HCT116 (cell line): ENCODE measurements at regions not wholly inside any gene's neighbourhood (a gene's known extent, or its start where the extent isn't known, plus 50 kb on each side); places are given as distances from the start of the nearest gene placed in this dataset.

Experiments
- ATAC-seq: fragments of 200-7000 bp; cut with Tn5 transposase; 2 replicates; pipeline ENCODE4 v1.9.1; 2020; ENCODE audit warnings: mild to moderate bottlenecking, moderate library complexity
- BruUV-seq: library from RNA; stranded (reverse); fragments of 400-500 nt; replicated peaks from 2 replicates; lab custom pipeline; 2021; lab: Mats Ljungman, UMichigan
- CTCF ChIA-PET: fragments of 300-600 bp; sonication (Branson Sonifier 250); formaldehyde crosslinking; loops from one replicate; lab custom pipeline; 2021; ENCODE audit warnings: antibody characterized with exemption; lab: Charles Lee
- POLR2A ChIA-PET: fragments of 300-600, 350-600 bp; sonication (Branson Sonifier 250); formaldehyde crosslinking; loops from one replicate; lab custom pipeline; 2021; ENCODE audit warnings: antibody characterized with exemption; lab: Charles Lee
- RAD21 ChIA-PET, 2 experiments: fragments of 300-600 bp; sonication (Branson Sonifier 250); formaldehyde crosslinking; loops; one replicate each; lab custom pipeline; 2023; ENCODE audit warnings: low total read pairs in 2 of 2; ENCODE audit not compliant: uncharacterized antibody in 2 of 2, unreplicated experiment in 2 of 2, low non-redundant PET in 1 of 2; lab: Charles Lee
- DNase-seq: peaks from one replicate; pipeline ENCODE4 v3.0.0-alpha.2; 2010; ENCODE audit warnings: low read depth, low spot score
- H2AFZ ChIP-seq: fragments of 200-600 bp; shearing (Covaris generic), sonication (generic); 2 replicates; pipeline ENCODE4 v1.6.1; 2017; ENCODE audit warnings: low read depth, mixed run types, mixed read lengths, antibody characterized with exemption, low read length; ENCODE audit not compliant: poor library complexity, severe bottlenecking
- H3K27ac ChIP-seq: 2 replicates; pipeline ENCODE4 v1.5.1; 2012; ENCODE audit warnings: low read depth, low read length
- H3K27me3 ChIP-seq: fragments of 200-600 bp; sonication (generic); 2 replicates; pipeline ENCODE4 v1.6.1; 2016; ENCODE audit warnings: mixed run types, low read length, mixed read lengths; ENCODE audit not compliant: insufficient read depth
- H3K36me3 ChIP-seq, 2 experiments: fragments of 200-500 bp in 1 of 2; fragments of 200-600 bp in 1 of 2; sonication (Bioruptor generic) in 1 of 2; sonication (generic) in 1 of 2; 2 replicates each; pipeline versions ENCODE4 v1.5.1 to v1.6.1; 2014 to 2016; ENCODE audit warnings: low read length in 2 of 2, inconsistent platforms in 1 of 2, mixed read lengths in 1 of 2, mixed run types in 1 of 2; ENCODE audit not compliant: insufficient read depth in 2 of 2, control insufficient read depth in 1 of 2
- H3K4me1 ChIP-seq, 2 experiments: fragments of 200-600 bp in 1 of 2; sonication (generic) in 1 of 2; 2 replicates each; pipeline versions ENCODE4 v1.5.1 to v1.6.1; 2012 to 2017; ENCODE audit warnings: low read length in 2 of 2, inconsistent platforms in 1 of 2, mild to moderate bottlenecking in 1 of 2, mixed read lengths in 1 of 2, mixed run types in 1 of 2, moderate library complexity in 1 of 2; ENCODE audit not compliant: insufficient read depth in 2 of 2, control insufficient read depth in 1 of 2
- H3K4me2 ChIP-seq: fragments of 200-600 bp; sonication (generic); 2 replicates; pipeline ENCODE4 v1.6.1; 2017; ENCODE audit warnings: mixed run types, low read length, mixed read lengths
- H3K4me3 ChIP-seq, 2 experiments: fragments of 200-600 bp in 1 of 2; sonication (generic) in 1 of 2; replicated peaks in 1 of 2; 2 replicates each; pipeline ENCODE4 v1.5.1; 2011 to 2016; ENCODE audit warnings: low read length in 2 of 2, control low read depth in 1 of 2, low read depth in 1 of 2, mild to moderate bottlenecking in 1 of 2, mixed read lengths in 1 of 2, mixed run types in 1 of 2
- H3K79me2 ChIP-seq: fragments of 200-600 bp; sonication (generic); 2 replicates; pipeline ENCODE4 v1.6.1; 2017; ENCODE audit warnings: mild to moderate bottlenecking, mixed run types, low read length, moderate library complexity, mixed read lengths; ENCODE audit not compliant: insufficient read depth
- H3K9ac ChIP-seq: fragments of 200-600 bp; sonication (generic); 2 replicates; pipeline ENCODE4 v1.6.1; 2016; ENCODE audit warnings: low read length, mixed read lengths
- H3K9me2 ChIP-seq: fragments of 200-600 bp; sonication (generic), shearing (Covaris generic); 2 replicates; pipeline ENCODE4 v1.6.1; 2017; ENCODE audit warnings: mixed run types, mild to moderate bottlenecking, moderate library complexity; ENCODE audit not compliant: insufficient read depth
- H3K9me3 ChIP-seq, 2 experiments: fragments of 200-500 bp in 1 of 2; fragments of 200-600 bp in 1 of 2; sonication (Bioruptor generic) in 1 of 2; sonication (generic) in 1 of 2; 2 replicates each; pipeline ENCODE4 v1.6.1; 2014 to 2017; ENCODE audit warnings: low read length in 2 of 2, mixed read lengths in 2 of 2, inconsistent platforms in 1 of 2, low read depth in 1 of 2, mild to moderate bottlenecking in 1 of 2, mixed run types in 1 of 2, moderate library complexity in 1 of 2; ENCODE audit not compliant: control insufficient read depth in 1 of 2, insufficient read depth in 1 of 2
- H4K20me1 ChIP-seq: fragments of 200-600 bp; sonication (generic), shearing (Covaris generic); 2 replicates; pipeline ENCODE4 v1.6.1; 2017; ENCODE audit warnings: mixed run types, mild to moderate bottlenecking, moderate library complexity; ENCODE audit not compliant: insufficient read depth
- ATF3 ChIP-seq: IDR thresholded peaks from 2 replicates; pipeline ENCODE4 v1.6.1; 2012
- CBX3 ChIP-seq: IDR thresholded peaks from 2 replicates; pipeline ENCODE4 v1.6.1; 2012; ENCODE audit warnings: low read depth
- EGR1 ChIP-seq: IDR thresholded peaks from 2 replicates; pipeline ENCODE4 v1.6.1; 2012; ENCODE audit warnings: low read depth
- ELF1 ChIP-seq: IDR thresholded peaks from 2 replicates; pipeline ENCODE4 v1.6.1; 2012; ENCODE audit warnings: low read depth, borderline replicate concordance
- POLR2A ChIP-seq: IDR thresholded peaks from 2 replicates; pipeline ENCODE4 v1.7.0; 2011; ENCODE audit warnings: borderline replicate concordance; ENCODE audit not compliant: insufficient read depth, insufficient read length; ENCODE audit errors: extremely low read depth
- POLR2AphosphoS5 ChIP-seq: IDR thresholded peaks from 2 replicates; pipeline ENCODE4 v1.6.1; 2011; ENCODE audit warnings: mild to moderate bottlenecking, low read depth, low read length, moderate library complexity
- SIN3A ChIP-seq: IDR thresholded peaks from 2 replicates; pipeline ENCODE4 v1.6.1; 2012; ENCODE audit warnings: low read depth
- SP1 ChIP-seq: IDR thresholded peaks from 2 replicates; pipeline ENCODE4 v1.6.1; 2012; ENCODE audit warnings: low read depth
- YY1 ChIP-seq: IDR thresholded peaks from 2 replicates; pipeline ENCODE4 v1.6.1; 2011; ENCODE audit warnings: low read length, low read depth, moderate library complexity, mild to moderate bottlenecking; ENCODE audit not compliant: insufficient replicate concordance; ENCODE audit errors: extremely low read depth
- ZFX ChIP-seq: fragments of 450-650 bp; IDR thresholded peaks from 2 replicates; pipeline ENCODE4 v1.6.1; 2017
- intact Hi-C: fragments of 100-400 bp; cut with micrococcal nuclease; formaldehyde crosslinking; loops from 2 replicates; pipeline ENCODE4 v1.10.0; 2022
- TF ChIP-seq, protein P1 (sequence below): IDR thresholded peaks from 2 replicates; pipeline ENCODE4 v1.6.1; 2012; ENCODE audit warnings: low read depth
- TF ChIP-seq, protein P2 (sequence below): IDR thresholded peaks from 2 replicates; pipeline ENCODE4 v1.6.1; 2012

- H3K27me3 ChIP-seq = peaks cover 17% of the 10 kb centered on the region; the same call in 1 of the 2 replicates
- no peaks in the 10 kb centered on the region for H4K20me1 ChIP-seq
- DNase-seq (no peak), ATAC-seq (no peak)
- no peaks in the 10 kb centered on the region for H3K36me3 ChIP-seq
- H2AFZ ChIP-seq = no peak overlapping the region
- H3K4me3 ChIP-seq = no peak overlapping the region
- H3K4me1 ChIP-seq = peaks cover under 1 to 1% of the 10 kb centered on the region in 2 experiments; a peak in 3 of 4 replicates
- CTCF ChIA-PET = no interaction called here
- RAD21 ChIA-PET = no interaction called here
- H3K9me3 ChIP-seq = no peaks in the 10 kb centered on the region
- intact Hi-C loops = no loop called here
- H3K9ac ChIP-seq = no peak overlapping the region
- H3K79me2 ChIP-seq = no peaks in the 10 kb centered on the region
- H3K4me2 ChIP-seq = no peak overlapping the region
- no peak for TF ChIP-seq ELF1
- no peak for TF ChIP-seq POLR2A
- TF ChIP-seq SIN3A = no peak
- no peak for TF ChIP-seq POLR2AphosphoS5
- H3K9me2 ChIP-seq = no peaks in the 10 kb centered on the region
- H3K27ac ChIP-seq = no peak overlapping the region
- POLR2A ChIA-PET = no interaction called here
- no TSS peak for BruUV-seq
Observed at GRCh38 chr4:27132497-27132896, 271.9 kb downstream of the STIM2 start.

GRCh38 chr4:27140486-27140885 is 279.8 kb downstream of the STIM2 start:
- no TSS peak for BruUV-seq

More at GRCh38 chr4:27140486-27140885, 279.8 kb downstream of the STIM2 start:
- Histone ChIP-seq H3K4me2 (no peak overlapping the region), H3K4me1 (no peaks in the 10 kb centered on the region), H3K79me2 (no peaks in the 10 kb centered on the region), H3K27me3 (no peaks in the 10 kb centered on the region), H4K20me1 (no peaks in the 10 kb centered on the region), H2AFZ (no peak overlapping the region), H3K9ac (no peak overlapping the region), H3K9me2 (no peaks in the 10 kb centered on the region), H3K27ac (no peak overlapping the region), H3K36me3 (no peaks in the 10 kb centered on the region), H3K4me3 (no peak overlapping the region), H3K9me3 (no peaks in the 10 kb centered on the region)
- TF ChIP-seq, protein P1, sequence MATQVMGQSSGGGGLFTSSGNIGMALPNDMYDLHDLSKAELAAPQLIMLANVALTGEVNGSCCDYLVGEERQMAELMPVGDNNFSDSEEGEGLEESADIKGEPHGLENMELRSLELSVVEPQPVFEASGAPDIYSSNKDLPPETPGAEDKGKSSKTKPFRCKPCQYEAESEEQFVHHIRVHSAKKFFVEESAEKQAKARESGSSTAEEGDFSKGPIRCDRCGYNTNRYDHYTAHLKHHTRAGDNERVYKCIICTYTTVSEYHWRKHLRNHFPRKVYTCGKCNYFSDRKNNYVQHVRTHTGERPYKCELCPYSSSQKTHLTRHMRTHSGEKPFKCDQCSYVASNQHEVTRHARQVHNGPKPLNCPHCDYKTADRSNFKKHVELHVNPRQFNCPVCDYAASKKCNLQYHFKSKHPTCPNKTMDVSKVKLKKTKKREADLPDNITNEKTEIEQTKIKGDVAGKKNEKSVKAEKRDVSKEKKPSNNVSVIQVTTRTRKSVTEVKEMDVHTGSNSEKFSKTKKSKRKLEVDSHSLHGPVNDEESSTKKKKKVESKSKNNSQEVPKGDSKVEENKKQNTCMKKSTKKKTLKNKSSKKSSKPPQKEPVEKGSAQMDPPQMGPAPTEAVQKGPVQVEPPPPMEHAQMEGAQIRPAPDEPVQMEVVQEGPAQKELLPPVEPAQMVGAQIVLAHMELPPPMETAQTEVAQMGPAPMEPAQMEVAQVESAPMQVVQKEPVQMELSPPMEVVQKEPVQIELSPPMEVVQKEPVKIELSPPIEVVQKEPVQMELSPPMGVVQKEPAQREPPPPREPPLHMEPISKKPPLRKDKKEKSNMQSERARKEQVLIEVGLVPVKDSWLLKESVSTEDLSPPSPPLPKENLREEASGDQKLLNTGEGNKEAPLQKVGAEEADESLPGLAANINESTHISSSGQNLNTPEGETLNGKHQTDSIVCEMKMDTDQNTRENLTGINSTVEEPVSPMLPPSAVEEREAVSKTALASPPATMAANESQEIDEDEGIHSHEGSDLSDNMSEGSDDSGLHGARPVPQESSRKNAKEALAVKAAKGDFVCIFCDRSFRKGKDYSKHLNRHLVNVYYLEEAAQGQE = no peak
- TF ChIP-seq SIN3A = no peak
- no peak for TF ChIP-seq SP1
- TF ChIP-seq CBX3 = no peak
- TF ChIP-seq ZFX = no peak
- TF ChIP-seq ELF1 = no peak
- TF ChIP-seq EGR1 = no peak
- no peak for TF ChIP-seq YY1
- TF ChIP-seq ATF3 = no peak
- TF ChIP-seq POLR2AphosphoS5 = no peak
- TF ChIP-seq, protein P2, sequence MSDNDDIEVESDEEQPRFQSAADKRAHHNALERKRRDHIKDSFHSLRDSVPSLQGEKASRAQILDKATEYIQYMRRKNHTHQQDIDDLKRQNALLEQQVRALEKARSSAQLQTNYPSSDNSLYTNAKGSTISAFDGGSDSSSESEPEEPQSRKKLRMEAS = no peak
- no peak for DNase-seq
- intact Hi-C loops = no loop called here
- RAD21 ChIA-PET = no interaction called here
- no peak for ATAC-seq
- POLR2A ChIA-PET = no interaction called here
- CTCF ChIA-PET = no interaction called here
